HG03442 (cell line): ENCODE measurements at regions not wholly inside any gene's neighbourhood (a gene's known extent, or its start where the extent isn't known, plus 50 kb on each side); places are given as distances from the start of the nearest gene placed in this dataset.
"Not testable (repeated sequence)": the region's sequence is repeated elsewhere in the genome, so short reads cannot be mapped to it uniquely, and the experiment has no call there.

Experiments
- ATAC-seq: cut with Tn5 transposase; IDR thresholded peaks from one replicate; pipeline ENCODE4 v1.9.1; 2021; ENCODE audit warnings: mild to moderate bottlenecking, moderate library complexity; ENCODE audit not compliant: unreplicated experiment

GRCh38 chr16:29246091-29246490 is 160.4 kb downstream of the NPIPB11 start:
- ATAC-seq, result not testable (repeated sequence)

DNA sequence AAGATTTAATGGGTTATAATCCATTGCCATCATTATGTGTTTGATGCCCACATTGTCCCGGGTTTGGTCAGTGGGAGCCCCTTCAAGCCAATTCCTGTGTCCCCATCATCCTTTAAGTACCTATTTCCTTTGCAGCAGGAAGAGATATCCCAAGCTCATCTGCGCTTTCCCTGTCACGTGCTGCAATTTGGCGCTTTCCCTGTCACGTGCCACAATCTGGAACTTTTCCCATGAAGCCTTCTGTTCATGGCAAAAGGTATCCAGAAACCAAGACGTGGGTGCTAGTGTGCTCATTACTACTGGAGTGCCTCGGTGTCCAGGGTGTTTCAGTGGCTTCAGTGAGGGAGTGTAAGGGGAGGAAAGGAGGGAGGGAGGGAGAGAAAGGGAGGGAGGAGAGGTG is 168.5 kb downstream of the NPIPB11 start:
- no peak for ATAC-seq

GRCh38 chr16:29237495-29237894 is 169.0 kb downstream of the NPIPB11 start:
- ATAC-seq, result not testable (repeated sequence)

GRCh38 chr16:29237023-29237422 is 169.5 kb downstream of the NPIPB11 start:
- not testable (repeated sequence) for ATAC-seq

DNA sequence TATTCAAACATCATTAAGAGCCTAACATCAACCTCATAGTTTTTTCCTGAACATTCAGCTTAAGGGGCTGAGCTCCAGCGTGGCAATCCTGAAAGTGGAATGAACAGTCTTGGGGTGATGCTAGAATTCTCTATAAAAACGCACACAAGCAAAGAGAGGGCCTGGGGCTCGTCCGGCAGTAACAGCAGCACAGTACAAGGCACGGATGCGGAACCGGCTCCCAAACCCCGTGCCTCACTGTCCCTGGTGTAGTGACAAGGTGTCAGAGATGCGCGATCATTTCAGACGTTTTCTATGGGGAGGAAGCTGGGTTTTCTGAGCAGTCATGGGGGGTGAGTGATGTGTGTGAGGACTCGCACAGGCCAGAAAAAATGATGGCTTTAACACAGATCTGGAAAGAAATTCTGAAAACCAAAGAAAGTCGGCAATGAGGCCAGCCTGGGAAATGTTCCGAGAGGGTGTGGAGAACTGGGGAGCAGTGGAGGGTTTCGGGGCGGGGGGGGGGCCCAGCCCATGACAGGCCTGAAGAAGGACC is 170.6 kb downstream of the NPIPB11 start:
- not testable (repeated sequence) for ATAC-seq

- not testable (repeated sequence) for ATAC-seq
These were observed 171.8 kb downstream of the NPIPB11 start for GRCh38 chr16:29234536-29235275.

DNA sequence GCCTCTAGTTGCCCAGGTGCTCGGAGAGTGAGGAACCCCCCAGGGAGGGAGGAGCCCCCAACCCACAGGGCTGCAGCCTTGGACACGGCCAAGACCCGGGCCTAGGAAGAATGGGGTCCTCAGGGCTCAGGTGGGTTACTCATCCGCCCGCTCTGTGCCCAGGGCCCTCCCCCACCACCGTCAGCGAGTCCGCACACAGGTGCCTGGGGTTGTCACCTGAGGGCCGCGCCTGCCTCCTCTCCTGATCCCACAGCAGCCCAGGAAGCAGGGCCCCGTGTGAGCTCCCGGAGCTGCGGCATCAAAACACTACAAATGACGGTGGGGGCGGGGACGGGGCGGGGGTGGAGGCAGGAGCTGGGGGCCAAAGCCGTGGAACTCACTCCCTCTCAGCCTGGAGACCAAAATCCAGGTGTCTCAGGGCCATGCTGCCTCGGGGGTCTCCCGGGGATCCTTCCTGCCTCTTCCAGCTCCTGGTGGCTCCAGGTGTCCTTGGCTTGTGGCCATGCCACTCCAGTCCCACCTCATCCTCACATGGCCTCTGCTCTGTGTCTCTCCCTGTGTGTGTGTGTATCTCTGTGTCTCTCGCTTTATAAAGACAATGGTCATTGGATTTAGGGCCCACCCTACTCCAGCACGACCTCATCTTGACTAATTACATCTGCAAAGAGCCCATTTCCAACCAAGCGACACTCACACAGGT is 172.7 kb downstream of the NPIPB11 start:
- ATAC-seq, result not testable (repeated sequence)

GRCh38 chr16:29232811-29233704 is 173.5 kb downstream of the NPIPB11 start:
- no peak for ATAC-seq

DNA sequence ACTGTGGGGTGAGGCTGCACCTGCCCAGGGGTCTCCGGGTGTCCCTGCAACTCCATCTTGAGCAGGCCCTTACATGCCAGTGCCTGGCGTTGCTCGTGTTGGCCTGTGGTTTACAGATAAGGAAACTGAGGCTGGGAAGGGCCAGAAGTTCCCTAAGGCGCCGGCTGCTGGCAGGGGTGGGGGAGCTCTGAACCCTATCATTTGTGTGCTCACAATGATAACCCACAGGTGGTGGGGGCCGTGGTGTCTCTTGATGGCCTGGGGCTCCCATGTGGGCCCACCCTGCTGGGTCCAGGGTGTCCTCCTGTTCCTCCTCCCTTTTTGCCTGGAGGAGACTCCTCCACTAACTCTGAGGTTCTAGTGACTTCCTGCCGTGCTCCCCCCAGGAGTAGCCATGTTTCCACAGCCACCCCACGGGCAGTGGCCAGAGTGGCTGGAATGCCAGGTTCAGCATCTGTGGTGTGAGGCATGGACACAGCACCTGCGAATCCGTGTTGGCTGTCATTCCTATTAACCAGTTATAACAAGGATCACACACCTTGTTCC is 174.3 kb downstream of the NPIPB11 start:
- ATAC-seq, result not testable (repeated sequence)

- ATAC-seq, result no peak
These were observed 175.3 kb downstream of the NPIPB11 start for GRCh38 chr16:29231244-29231643.

DNA sequence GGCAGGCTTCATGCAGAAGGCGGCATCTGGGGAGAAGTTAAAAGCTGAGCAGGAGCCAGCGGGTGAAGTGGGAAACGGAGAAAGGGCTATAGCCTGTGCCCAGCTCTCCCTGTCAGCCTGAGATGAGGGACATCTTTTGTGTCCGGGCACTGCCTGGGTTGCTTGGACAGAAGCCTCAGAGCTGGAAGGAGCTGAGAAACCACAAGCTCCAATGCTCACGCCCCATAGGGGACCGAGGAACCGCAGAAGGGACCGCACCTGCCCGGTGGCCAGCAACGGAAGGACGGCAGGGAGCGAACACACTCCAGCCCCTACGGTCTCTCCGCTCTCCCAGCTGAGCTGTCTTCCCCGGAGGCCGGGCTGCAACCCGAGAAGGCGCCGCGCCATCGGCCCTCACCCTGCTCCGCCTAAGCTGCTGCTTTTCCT is 175.8 kb downstream of the NPIPB11 start:
- ATAC-seq, result no peak

- not testable (repeated sequence) for ATAC-seq
These were observed 176.4 kb downstream of the NPIPB11 start for GRCh38 chr16:29230006-29230668.

- not testable (repeated sequence) for ATAC-seq
These were observed 176.9 kb downstream of the NPIPB11 start for GRCh38 chr16:29229616-29230005.

GRCh38 chr16:29228664-29229611 is 177.6 kb downstream of the NPIPB11 start:
- ATAC-seq, result not testable (repeated sequence)

- ATAC-seq, result peak; percentile 42
These were observed 178.5 kb downstream of the NPIPB11 start for GRCh38 chr16:29227751-29228663.

DNA sequence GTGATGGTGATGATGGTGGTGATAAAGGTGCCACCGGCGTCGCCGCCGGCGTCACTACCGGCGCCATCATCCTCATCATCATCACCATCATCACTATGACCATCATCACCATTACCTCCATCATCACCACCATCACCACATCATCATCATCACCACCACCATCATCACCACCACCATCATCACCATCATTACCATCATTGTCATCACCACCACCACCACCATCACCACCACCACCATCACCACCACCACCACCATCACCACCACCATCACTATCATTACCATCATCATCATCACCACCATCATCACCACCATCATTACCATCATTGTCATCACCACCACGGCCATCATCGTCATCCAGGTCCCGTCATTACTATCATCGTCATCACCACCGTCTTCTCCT is 179.7 kb downstream of the NPIPB11 start:
- no peak for ATAC-seq

DNA sequence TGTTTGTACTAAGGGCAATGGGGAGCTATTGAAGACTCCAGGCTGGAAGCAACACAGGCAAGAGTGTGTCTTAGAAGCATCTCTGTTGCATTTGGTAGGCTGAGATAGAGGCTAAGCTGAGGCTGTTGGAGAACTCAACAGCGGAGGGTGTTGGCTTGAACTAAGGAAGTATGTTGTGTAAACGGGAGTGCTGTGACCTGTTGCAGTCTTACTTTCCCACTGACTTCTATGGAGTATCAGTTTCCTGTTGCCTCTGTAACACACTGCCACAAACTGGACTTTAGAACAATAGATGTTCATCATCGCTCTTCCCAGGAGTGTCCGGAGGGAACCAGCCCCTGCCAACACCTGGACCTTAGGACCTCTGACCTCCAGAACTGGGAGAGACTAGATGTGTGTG is 181.8 kb downstream of the NPIPB11 start:
- not testable (repeated sequence) for ATAC-seq

DNA sequence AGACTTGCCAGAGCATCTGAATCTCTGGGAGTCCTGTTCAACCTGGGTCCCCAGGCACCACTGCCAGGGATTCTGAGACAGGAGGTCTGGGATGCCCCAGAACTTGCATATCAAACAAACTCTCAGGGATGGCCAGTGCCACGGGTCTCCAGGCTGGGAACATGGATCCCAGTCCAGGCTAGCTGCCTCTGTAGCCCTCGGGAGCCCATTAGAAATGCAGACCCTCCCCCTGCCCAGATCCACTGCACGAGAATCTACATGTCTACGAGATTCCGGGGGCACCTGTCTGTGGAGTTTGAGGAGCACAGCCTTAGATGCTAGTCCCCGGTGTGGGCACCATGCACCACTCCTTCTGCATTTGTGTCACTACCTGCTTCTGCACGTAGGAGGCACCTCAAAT is 183.9 kb downstream of the NPIPB11 start:
- not testable (repeated sequence) for ATAC-seq
